GM12875 (cell line): ENCODE measurements at regions not wholly inside any gene's neighbourhood (a gene's known extent, or its start where the extent isn't known, plus 50 kb on each side); places are given as distances from the start of the nearest gene placed in this dataset.

Source experiments
- H3K4me3 ChIP-seq: one replicate; pipeline ENCODE4 v1.5.1; 2011; ENCODE audit warnings: low read depth, low read length, control low read depth
- TF ChIP-seq, protein P1 (sequence below): IDR thresholded peaks from 2 replicates; pipeline ENCODE4 v1.5.1; 2011; ENCODE audit warnings: low read depth, mild to moderate bottlenecking, control low read depth, inconsistent platforms, low read length, moderate library complexity, borderline replicate concordance; ENCODE audit not compliant: insufficient read depth

- TF ChIP-seq, protein P1, sequence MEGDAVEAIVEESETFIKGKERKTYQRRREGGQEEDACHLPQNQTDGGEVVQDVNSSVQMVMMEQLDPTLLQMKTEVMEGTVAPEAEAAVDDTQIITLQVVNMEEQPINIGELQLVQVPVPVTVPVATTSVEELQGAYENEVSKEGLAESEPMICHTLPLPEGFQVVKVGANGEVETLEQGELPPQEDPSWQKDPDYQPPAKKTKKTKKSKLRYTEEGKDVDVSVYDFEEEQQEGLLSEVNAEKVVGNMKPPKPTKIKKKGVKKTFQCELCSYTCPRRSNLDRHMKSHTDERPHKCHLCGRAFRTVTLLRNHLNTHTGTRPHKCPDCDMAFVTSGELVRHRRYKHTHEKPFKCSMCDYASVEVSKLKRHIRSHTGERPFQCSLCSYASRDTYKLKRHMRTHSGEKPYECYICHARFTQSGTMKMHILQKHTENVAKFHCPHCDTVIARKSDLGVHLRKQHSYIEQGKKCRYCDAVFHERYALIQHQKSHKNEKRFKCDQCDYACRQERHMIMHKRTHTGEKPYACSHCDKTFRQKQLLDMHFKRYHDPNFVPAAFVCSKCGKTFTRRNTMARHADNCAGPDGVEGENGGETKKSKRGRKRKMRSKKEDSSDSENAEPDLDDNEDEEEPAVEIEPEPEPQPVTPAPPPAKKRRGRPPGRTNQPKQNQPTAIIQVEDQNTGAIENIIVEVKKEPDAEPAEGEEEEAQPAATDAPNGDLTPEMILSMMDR, result no peak
- H3K4me3 ChIP-seq, result no peak overlapping the region
Measured at GRCh38 chr9:102862478-102862877, 132.7 kb upstream of the CYLC2 start.

DNA sequence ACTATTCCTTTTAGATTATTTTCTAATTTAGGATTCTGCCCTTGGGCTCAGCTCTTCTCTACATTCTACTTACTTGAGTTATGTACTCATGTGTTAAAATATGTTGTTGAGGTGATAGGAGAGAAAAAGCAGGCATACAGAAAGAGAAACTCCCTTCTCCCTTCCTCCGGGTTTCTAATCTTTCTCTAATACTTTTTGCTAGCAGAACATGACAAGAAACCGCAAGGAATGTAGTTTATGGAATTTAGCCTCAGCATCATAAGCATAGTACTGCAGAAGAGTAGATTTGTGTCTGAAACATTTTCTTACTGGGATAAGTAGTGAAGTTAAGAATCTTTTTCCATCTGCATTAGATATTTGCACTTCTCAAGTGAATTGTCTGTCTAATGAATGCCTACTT, 139.5 kb upstream of the CYLC2 start:
- H3K4me3 ChIP-seq, result no peak overlapping the region
- TF ChIP-seq, protein P1, result no peak

GRCh38 chr9:102845827-102846371, 149.2 kb upstream of the CYLC2 start:
- TF ChIP-seq, protein P1, result no peak
- no peak overlapping the region for H3K4me3 ChIP-seq

- TF ChIP-seq, protein P1, result no peak
Measured at GRCh38 chr9:102844716-102845115, 150.4 kb upstream of the CYLC2 start.

DNA sequence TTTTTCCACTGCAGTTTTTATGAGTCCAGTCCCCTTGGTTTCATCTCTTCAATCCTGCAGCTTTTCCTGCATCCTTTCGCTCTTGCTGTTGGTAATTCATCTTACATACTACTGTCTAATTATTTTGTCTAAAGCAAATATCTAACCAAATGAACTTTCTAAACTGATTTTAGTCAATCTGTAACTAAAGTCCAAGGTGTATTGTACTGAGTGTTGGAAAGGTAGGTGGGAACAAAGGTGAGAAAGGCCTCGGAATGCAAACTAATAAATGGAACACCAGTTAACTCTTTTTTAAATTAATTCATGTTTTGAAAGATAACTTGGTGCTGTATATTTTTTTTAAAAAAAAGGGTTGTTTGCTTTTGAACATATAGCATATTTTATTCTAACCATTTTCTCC, 152.7 kb upstream of the CYLC2 start:
- TF ChIP-seq, protein P1, result no peak
- H3K4me3 ChIP-seq, result no peak overlapping the region

More at GRCh38 chr9:102844716-102845115, 150.4 kb upstream of the CYLC2 start:
- H3K4me3 ChIP-seq, result no peak overlapping the region

DNA sequence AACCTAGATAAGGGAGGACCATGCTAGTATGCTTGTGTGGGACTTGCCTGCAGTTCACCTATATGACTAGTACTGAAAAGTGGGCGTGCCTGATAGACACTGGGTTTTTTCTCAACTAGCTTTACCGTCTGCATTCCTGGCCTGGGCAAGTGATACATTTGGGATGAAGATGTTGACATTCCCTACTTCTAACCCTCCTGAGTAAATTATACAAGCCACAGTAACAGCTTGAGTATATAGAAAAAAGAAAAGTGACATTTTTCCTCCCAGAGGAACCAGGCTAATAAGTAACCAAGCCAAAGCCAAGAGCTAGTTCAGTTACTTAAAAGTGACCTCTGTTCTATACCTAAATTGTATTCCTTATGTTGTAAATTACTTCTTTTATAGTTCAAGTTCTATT, 153.8 kb upstream of the CYLC2 start:
- no peak overlapping the region for H3K4me3 ChIP-seq
- TF ChIP-seq, protein P1, result no peak

- H3K4me3 ChIP-seq, result no peak overlapping the region
- TF ChIP-seq, protein P1, result no peak
Measured at GRCh38 chr9:102840335-102840734, 154.8 kb upstream of the CYLC2 start.
